ENCODE measurements at regions not wholly inside any gene's neighbourhood (a gene's known extent, or its start where the extent isn't known, plus 50 kb on each side); places are given as distances from the start of the nearest gene placed in this dataset.

DNA sequence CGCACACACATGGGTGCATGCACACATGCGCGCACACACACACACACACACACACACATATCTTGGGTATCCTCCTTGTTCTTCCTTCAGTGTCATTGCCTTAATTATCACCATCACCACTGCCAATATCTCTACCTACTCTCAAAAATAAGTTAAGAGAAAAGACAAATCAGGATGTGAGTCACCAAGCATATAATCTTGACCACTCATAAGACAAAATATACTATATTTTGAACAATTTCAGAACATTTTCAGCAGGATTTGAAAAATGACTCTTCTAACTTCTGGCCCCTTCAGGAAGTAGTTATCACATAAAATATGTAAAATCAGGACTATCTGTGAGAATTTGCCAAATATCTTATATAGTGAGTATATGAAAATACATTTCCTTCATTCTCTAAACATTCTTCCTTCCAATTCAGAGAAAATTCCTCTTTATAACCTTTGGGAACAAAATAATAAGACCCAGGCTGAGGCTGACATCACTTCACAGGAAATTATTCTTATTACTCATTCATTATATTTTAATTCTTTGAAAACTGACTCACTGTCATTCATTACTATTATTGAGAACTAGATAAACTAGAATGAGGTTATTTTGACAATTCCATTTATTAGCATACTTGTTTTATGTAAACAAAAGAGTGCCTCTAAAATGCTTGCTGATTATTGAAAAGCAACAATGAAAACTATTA lies 772.0 kb upstream of the ACO1 start:
- TF ChIP-seq POLR2A (IDR thresholded peaks at IDR 0.05), result no peak
- TF ChIP-seq, protein P1, sequence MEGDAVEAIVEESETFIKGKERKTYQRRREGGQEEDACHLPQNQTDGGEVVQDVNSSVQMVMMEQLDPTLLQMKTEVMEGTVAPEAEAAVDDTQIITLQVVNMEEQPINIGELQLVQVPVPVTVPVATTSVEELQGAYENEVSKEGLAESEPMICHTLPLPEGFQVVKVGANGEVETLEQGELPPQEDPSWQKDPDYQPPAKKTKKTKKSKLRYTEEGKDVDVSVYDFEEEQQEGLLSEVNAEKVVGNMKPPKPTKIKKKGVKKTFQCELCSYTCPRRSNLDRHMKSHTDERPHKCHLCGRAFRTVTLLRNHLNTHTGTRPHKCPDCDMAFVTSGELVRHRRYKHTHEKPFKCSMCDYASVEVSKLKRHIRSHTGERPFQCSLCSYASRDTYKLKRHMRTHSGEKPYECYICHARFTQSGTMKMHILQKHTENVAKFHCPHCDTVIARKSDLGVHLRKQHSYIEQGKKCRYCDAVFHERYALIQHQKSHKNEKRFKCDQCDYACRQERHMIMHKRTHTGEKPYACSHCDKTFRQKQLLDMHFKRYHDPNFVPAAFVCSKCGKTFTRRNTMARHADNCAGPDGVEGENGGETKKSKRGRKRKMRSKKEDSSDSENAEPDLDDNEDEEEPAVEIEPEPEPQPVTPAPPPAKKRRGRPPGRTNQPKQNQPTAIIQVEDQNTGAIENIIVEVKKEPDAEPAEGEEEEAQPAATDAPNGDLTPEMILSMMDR (IDR thresholded peaks at IDR 0.05), result no peak

Measured in ovary (tissue), 3 donors.